NCI-H1092 treated with DMSO at 0.1 percent for 48 hours (cell line): ENCODE measurements at regions not wholly inside any gene's neighbourhood (a gene's known extent, or its start where the extent isn't known, plus 50 kb on each side); places are given as distances from the start of the nearest gene placed in this dataset.

Experiments
- DNase-seq: peaks from one replicate; lab custom pipeline; 2025; lab: John Stamatoyannopoulos, UW

DNA sequence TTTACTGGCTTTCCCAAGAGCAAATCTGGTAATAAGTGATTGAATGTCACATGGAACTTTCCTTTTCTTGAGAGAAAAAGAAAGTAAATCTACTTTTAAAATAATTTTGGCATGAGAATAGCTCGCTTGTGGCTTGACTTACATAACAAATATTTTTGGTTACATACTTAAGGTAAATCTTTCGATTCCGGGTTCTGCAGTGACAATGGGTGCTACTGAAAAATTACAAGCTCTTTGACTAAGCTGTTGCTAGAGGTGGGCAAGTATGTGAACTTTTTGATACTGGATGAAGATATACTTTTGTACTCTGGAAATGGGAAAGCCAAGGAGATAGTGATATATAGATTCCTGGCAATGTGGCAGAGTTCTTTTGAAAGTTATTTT is 51.9 kb upstream of the OTOL1 start:
- DNase-seq: no peak

DNA sequence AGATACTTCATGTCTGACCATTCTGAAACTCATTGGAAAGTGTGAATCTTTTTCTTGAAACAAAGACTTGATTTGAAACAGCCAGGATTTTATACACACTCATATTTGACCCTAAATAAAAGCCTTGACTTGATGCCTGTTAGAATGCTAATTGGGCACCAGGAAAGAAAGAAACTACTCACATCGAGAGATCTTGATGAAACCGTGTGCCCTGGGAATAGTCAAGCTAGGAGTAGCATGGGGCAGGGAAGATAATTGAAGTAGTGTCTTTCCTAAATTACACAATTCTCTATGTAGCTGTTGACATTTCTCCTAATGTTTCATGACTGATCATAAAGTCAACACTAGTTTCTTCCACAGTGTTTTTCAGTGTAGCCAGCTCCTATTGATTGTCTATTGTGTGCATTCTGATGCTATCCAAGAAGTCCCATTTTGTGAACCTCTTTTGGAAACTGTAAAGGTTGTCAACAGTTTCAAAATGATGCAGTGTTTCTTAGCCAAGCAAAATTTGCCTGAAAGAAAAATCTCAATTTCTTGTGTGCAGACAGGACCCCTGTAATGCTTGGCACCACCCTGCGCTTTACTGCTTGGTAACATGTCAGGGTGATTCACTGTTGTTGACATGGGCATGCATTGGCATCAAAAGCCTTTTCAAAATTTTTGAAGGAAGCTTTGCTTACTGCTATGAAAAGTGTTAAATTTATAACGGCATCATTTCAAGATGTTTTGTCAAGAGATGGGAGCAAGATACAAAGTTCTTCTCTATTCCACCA is 52.5 kb upstream of the OTOL1 start:
- DNase-seq: no peak

DNA sequence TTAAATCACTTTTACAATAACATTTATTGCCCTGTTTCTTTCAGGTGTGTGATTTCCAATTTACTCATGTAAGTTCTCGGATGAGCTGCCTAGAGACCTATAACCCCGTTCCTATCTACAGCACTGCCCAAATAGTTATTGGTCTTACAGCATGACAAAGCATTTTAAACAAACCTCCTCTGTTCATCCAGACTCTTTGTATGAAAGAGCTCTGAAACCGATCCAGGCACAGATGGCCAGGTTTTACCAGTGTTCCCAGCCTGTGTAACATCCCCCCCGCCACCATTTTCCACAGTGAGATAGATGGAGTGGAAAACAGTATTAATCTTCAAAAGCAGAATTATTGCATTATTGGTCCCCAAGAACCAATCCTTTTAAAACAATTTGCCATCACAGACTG is 59.0 kb upstream of the SPTSSB start:
- DNase-seq: no peak

DNA sequence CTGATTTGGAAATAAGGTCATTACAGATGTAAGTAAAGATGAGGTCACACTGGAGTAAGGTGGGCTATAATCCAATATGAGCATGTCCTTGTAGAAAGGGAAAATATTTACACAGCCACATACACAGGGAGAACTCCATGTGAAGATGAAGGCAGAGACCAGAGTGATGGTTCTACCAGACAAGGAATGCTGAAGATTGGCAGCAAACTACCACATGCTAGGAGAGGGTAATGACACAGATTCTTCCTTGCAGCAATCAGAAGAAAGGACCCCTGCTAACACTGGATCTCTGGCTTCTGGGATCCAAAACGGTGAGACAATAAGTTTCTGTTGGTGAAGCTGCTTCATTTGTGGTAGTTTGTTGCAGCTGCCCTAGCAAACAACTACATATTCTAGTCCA is 56.0 kb upstream of the SPTSSB start:
- no peak for DNase-seq

DNA sequence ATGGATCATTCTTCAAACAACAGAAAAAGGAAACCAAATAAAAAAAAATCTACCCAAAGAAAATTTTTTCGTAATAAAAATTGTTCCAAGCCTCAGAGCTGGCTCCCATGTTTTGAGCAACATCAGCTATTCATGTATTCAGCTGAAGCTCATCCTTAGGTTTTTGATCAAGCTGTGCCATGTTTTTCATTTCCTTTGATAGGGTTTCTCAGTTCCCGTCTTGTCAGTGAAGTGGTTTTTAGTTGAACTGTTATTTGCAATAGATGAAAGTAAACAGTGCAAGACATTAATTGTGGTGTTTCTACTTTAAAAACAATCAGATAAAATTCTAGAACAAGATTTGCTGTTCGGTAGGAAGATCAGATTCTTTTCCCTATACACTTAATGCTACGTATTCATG is 55.4 kb upstream of the SPTSSB start:
- DNase-seq: peak; percentile 8

GRCh38 chr3:161423911-161424522 is 52.7 kb upstream of the SPTSSB start:
- DNase-seq: peak; percentile 44

- no peak for DNase-seq
Observed at GRCh38 chr3:161422171-161422700, 50.9 kb upstream of the SPTSSB start.
